GM21367 (cell line): ENCODE measurements at regions not wholly inside any gene's neighbourhood (a gene's known extent, or its start where the extent isn't known, plus 50 kb on each side); places are given as distances from the start of the nearest gene placed in this dataset.
A peak's percentile ranks its signal among the peaks of the same experiment; 100 is the strongest.

Experiments
- ATAC-seq: cut with Tn5 transposase; IDR thresholded peaks from one replicate; pipeline ENCODE4 v1.9.1; 2021; ENCODE audit not compliant: unreplicated experiment

GRCh38 chr18:56323673-56324072, 314.7 kb downstream of the TXNL1 start:
- ATAC-seq, result no peak

GRCh38 chr18:56322406-56322805, 316.0 kb downstream of the TXNL1 start:
- ATAC-seq, result no peak

GRCh38 chr18:56321470-56321869, 316.9 kb downstream of the TXNL1 start:
- ATAC-seq, result peak; percentile 42

- no peak for ATAC-seq
Observed at GRCh38 chr18:56319953-56320352, 318.4 kb downstream of the TXNL1 start.

GRCh38 chr18:56316727-56317126, 321.7 kb downstream of the TXNL1 start:
- no peak for ATAC-seq

- ATAC-seq, result no peak
Observed at GRCh38 chr18:56315363-56315762, 323.0 kb downstream of the TXNL1 start.

GRCh38 chr18:56314396-56314795, 324.0 kb downstream of the TXNL1 start:
- ATAC-seq, result no peak

- ATAC-seq, result no peak
Observed at GRCh38 chr18:56312551-56313335, 325.6 kb downstream of the TXNL1 start.

GRCh38 chr18:56309104-56309503, 329.3 kb downstream of the TXNL1 start:
- no peak for ATAC-seq

- no peak for ATAC-seq
Observed at GRCh38 chr18:56307354-56308170, 330.8 kb downstream of the TXNL1 start.

- no peak for ATAC-seq
Observed at GRCh38 chr18:56306797-56307196, 331.6 kb downstream of the TXNL1 start.

- ATAC-seq, result no peak
Observed at GRCh38 chr18:56305583-56305982, 332.8 kb downstream of the TXNL1 start.

- ATAC-seq, result no peak
Observed at GRCh38 chr18:56302156-56302555, 336.2 kb downstream of the TXNL1 start.

GRCh38 chr18:56299740-56300139, 338.7 kb downstream of the TXNL1 start:
- ATAC-seq, result no peak

- no peak for ATAC-seq
Observed at GRCh38 chr18:56298935-56299334, 339.5 kb downstream of the TXNL1 start.

GRCh38 chr18:56296381-56296780, 342.0 kb downstream of the TXNL1 start:
- no peak for ATAC-seq

- no peak for ATAC-seq
Observed at GRCh38 chr18:56294484-56295183, 343.8 kb downstream of the TXNL1 start.

GRCh38 chr18:56291294-56291693, 347.1 kb downstream of the TXNL1 start:
- ATAC-seq, result no peak

GRCh38 chr18:56289381-56289780, 349.0 kb downstream of the TXNL1 start:
- ATAC-seq, result no peak

- no peak for ATAC-seq
Observed at GRCh38 chr18:56286775-56287325, 351.5 kb downstream of the TXNL1 start.

- no peak for ATAC-seq
Observed at GRCh38 chr18:56285387-56286065, 352.9 kb downstream of the TXNL1 start.
